ENCODE measurements at regions not wholly inside any gene's neighbourhood (a gene's known extent, or its start where the extent isn't known, plus 50 kb on each side); places are given as distances from the start of the nearest gene placed in this dataset.

DNA sequence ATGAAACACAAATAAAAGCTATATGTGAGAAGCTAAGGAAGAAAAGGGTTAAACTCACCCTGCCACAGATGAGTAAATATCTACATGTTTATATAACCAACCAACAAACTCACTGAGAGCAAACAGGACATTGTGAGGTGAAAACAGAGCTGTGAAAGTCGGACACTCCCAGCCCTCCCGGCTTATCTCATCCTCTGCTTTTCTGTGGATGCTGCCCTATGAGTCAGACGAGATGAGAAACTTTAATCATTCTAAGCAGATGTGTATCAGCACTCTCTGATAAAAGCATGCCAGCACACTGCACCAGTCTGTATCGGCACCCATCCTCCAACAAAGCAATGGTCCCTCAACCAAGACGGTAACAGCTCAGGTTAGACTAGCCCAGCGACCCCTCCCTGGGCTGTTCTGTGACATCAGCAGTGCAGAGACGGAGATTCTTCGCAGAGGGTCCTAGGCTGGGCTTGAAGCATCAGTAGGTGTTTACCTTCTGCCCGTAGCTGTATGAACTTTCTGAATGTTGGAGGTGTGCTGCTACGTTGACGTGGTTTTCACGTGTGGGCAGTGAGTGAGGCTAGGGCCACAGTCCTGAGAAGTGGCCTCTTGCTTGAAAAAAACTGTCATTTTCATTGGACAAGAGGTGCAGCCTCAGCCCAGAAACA lies 119.8 kb upstream of the ALDH1A3 start:
- no peaks in the 10 kb centered on the region for H3K9me3 ChIP-seq

DNA sequence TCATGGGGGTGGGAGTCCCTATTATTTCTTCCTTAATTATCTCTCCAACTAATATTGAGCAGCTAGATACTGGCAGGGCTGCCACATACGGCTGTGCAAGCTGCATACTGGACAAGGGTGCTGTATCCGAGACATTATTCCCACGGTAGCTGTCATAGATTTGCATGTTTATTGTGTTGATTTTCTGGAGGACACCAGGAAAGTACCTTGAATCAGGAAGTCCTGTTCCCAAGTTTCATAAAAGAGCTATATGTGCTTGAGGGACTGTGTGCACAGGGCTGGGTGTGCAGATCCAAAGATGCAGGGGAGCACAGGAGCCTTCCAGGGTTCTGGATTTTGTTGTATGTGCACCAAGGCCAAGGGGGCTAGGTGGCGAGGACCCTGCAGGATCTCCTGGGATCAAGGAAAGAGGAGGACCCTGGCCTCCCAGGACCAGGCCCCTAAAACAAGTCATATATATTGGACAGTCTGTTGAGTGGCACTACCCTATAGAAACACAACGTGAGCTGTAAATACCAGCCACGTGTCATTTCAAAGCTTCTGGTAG lies 119.2 kb upstream of the ALDH1A3 start:
- H3K27me3 ChIP-seq, result peaks cover 58% of the 10 kb centered on the region
- H3K4me1 ChIP-seq (ENCODE audit: control insufficient read depth in 1 of 2, insufficient read depth in 1 of 2, low read depth in 1 of 2, low read length in 1 of 2), result no peaks in the 10 kb centered on the region
- TF ChIP-seq, protein P1, sequence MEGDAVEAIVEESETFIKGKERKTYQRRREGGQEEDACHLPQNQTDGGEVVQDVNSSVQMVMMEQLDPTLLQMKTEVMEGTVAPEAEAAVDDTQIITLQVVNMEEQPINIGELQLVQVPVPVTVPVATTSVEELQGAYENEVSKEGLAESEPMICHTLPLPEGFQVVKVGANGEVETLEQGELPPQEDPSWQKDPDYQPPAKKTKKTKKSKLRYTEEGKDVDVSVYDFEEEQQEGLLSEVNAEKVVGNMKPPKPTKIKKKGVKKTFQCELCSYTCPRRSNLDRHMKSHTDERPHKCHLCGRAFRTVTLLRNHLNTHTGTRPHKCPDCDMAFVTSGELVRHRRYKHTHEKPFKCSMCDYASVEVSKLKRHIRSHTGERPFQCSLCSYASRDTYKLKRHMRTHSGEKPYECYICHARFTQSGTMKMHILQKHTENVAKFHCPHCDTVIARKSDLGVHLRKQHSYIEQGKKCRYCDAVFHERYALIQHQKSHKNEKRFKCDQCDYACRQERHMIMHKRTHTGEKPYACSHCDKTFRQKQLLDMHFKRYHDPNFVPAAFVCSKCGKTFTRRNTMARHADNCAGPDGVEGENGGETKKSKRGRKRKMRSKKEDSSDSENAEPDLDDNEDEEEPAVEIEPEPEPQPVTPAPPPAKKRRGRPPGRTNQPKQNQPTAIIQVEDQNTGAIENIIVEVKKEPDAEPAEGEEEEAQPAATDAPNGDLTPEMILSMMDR (IDR thresholded peaks at IDR 0.05), result no peak
- no peak overlapping the region for H3K4me3 ChIP-seq (ENCODE audit: low read depth in 1 of 2, low read length in 1 of 2)
- H3K36me3 ChIP-seq, result no peaks in the 10 kb centered on the region
- no peak overlapping the region for H3K27ac ChIP-seq
- no peaks in the 10 kb centered on the region for H3K9me3 ChIP-seq

More for the DNA sequence above, 119.8 kb upstream of the ALDH1A3 start:
- H3K4me3 ChIP-seq (ENCODE audit: low read depth in 1 of 2, low read length in 1 of 2), result no peak overlapping the region
- H3K4me1 ChIP-seq (ENCODE audit: control insufficient read depth in 1 of 2, insufficient read depth in 1 of 2, low read depth in 1 of 2, low read length in 1 of 2), result no peaks in the 10 kb centered on the region
- peaks cover 52% of the 10 kb centered on the region for H3K27me3 ChIP-seq
- no peaks in the 10 kb centered on the region for H3K36me3 ChIP-seq
- H3K27ac ChIP-seq, result no peak overlapping the region
- TF ChIP-seq, protein P1 (IDR thresholded peaks at IDR 0.05), result no peak

DNA sequence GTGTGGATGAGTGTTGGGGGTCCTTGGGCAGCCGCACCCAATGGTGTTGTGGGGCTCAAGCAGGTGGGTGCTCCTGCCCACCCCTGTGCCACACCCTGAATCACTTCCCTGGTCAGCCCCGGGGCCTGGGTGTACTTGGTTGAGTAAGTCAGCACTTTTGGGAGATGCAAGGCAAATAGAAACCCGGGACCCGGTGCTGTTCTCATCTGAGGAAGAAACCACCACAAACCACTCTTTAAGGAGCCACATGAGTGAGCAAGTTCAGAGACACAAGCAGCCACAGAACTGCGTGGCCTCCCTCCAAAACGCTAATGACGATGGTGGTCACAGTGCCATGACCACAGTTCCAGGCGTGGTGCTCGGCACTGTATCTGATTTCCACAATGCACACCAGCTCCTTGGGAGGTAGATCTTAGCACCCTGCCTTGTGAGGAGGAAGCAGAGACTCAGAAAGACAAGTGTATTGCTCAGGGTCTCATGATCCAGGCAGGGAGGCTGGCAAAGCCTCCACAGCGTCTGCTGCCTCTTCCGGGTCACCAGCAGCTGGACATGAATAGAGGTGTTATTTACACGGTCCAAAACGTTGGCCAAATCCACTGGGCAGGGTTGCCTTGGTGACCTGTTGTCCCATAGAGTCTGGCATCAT lies 118.2 kb upstream of the ALDH1A3 start:
- TF ChIP-seq, protein P1 (IDR thresholded peaks at IDR 0.05), result no peak
- H3K4me1 ChIP-seq (ENCODE audit: control insufficient read depth in 1 of 2, insufficient read depth in 1 of 2, low read depth in 1 of 2, low read length in 1 of 2), result no peaks in the 10 kb centered on the region
- no peak overlapping the region for H3K27ac ChIP-seq
- H3K9me3 ChIP-seq, result no peaks in the 10 kb centered on the region
- no peaks in the 10 kb centered on the region for H3K36me3 ChIP-seq
- H3K4me3 ChIP-seq (ENCODE audit: low read depth in 1 of 2, low read length in 1 of 2), result no peak overlapping the region
- peaks cover 68% of the 10 kb centered on the region for H3K27me3 ChIP-seq

DNA sequence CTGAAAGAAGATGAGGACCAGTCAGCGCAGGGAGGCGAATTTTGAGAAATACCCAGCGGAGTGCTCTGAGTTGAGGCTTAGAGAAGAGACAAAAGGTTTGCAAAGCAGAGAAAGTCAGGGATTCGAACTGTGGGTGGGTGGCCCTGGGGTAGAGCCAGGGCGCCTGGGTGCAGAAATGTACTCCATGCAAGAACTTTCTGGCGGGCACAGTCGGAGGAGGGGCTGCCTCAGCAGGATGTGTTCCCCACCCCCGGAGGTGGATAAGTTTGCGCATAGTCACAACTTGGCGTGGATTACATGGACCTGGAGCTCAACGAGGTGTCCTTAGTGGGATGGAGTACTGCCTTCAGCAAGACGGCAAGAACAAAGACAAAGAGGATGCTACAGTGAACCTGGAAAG lies 117.3 kb upstream of the ALDH1A3 start:
- Histone ChIP-seq H3K27me3 (peaks cover 71% of the 10 kb centered on the region), H3K9me3 (no peaks in the 10 kb centered on the region), H3K27ac (no peak overlapping the region), H3K4me1 (ENCODE audit: control insufficient read depth in 1 of 2, insufficient read depth in 1 of 2, low read depth in 1 of 2, low read length in 1 of 2) (no peaks in the 10 kb centered on the region), H3K4me3 (ENCODE audit: low read depth in 1 of 2, low read length in 1 of 2) (no peak overlapping the region), H3K36me3 (no peaks in the 10 kb centered on the region)
- TF ChIP-seq, protein P1 (IDR thresholded peaks at IDR 0.05), result no peak

DNA sequence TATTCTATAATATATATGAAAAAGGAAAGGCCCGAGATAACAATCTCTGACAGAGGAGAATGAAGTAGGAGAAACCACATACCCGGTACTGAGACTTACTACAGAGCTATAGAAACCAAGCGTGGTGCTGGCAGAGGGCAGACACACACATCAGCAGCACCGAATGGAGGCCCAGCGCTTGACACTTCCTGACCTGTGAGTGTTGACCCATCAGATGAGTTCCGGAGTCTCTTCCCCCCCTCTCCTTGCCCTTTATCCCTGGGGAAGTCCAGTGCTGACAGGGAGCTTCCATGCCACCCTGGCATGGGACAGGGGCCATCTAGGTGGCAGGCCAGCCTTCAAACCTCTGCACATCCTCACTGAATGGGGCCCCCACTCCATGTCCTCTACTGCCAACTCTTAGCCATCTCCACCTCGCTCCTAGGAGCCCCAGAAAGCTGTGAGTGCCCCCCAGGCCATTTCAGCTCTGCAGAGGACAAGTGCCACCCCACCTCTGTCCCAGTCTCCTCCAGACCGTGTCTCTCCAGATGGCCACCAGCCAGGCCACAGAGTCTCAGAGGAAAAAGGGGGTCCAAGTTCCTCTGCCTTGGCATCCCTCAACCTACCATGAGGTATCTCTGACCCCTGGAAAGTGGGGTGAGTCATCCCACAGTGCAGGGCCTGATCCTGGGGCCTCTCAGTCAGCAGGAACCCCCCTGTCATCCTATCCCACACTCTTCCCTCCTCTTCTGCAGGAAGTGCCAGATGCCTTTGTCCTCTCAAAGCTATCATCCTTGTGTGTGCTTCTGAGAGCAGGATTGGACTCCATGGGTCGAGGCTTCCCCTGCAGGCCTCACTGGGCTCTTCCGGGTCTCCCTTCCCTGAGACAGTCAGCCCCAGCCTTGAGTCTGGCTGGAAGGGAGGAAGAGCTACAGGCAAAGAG lies 116.5 kb upstream of the ALDH1A3 start:
- Histone ChIP-seq H3K27me3 (peaks cover 66% of the 10 kb centered on the region), H3K36me3 (no peaks in the 10 kb centered on the region)

More for the DNA sequence above, 116.5 kb upstream of the ALDH1A3 start:
- H3K4me3 ChIP-seq (ENCODE audit: low read depth in 1 of 2, low read length in 1 of 2), result no peak overlapping the region
- no peaks in the 10 kb centered on the region for H3K9me3 ChIP-seq
- H3K27ac ChIP-seq, result no peak overlapping the region
- H3K4me1 ChIP-seq (ENCODE audit: control insufficient read depth in 1 of 2, insufficient read depth in 1 of 2, low read depth in 1 of 2, low read length in 1 of 2), result no peaks in the 10 kb centered on the region
- TF ChIP-seq, protein P1 (IDR thresholded peaks at IDR 0.05), result no peak

Measured in neutrophil (primary cell).